GM03348 (cell line): ENCODE measurements at regions not wholly inside any gene's neighbourhood (a gene's known extent, or its start where the extent isn't known, plus 50 kb on each side); places are given as distances from the start of the nearest gene placed in this dataset.
"Not testable (repeated sequence)": the region's sequence is repeated elsewhere in the genome, so short reads cannot be mapped to it uniquely, and the experiment has no call there.

Source experiments
- DNase-seq: peaks from one replicate; pipeline ENCODE4 v3.0.0; 2012; ENCODE audit warnings: low spot score

- peak; percentile 37 for DNase-seq
These were observed 74.1 kb upstream of the SH3PXD2B start for GRCh38 chr5:172528440-172528839.

GRCh38 chr5:172527559-172527958 is 73.2 kb upstream of the SH3PXD2B start:
- DNase-seq: no peak

GRCh38 chr5:172525996-172526360 is 71.7 kb upstream of the SH3PXD2B start:
- DNase-seq: no peak

GRCh38 chr5:172525307-172525995 is 71.1 kb upstream of the SH3PXD2B start:
- DNase-seq: no peak

GRCh38 chr5:172524573-172525021 is 70.3 kb upstream of the SH3PXD2B start:
- DNase-seq: peak; percentile 1

- no peak for DNase-seq
These were observed 68.9 kb upstream of the SH3PXD2B start for GRCh38 chr5:172523146-172523745.

GRCh38 chr5:172521338-172521932 is 67.1 kb upstream of the SH3PXD2B start:
- no peak for DNase-seq

- DNase-seq: no peak
These were observed 57.6 kb upstream of the SH3PXD2B start for GRCh38 chr5:172511952-172512351.

- DNase-seq: no peak
These were observed 55.1 kb upstream of the SH3PXD2B start for GRCh38 chr5:172509405-172509781.

- no peak for DNase-seq
These were observed 54.4 kb upstream of the SH3PXD2B start for GRCh38 chr5:172508471-172509404.

GRCh38 chr5:172507485-172507884 is 53.2 kb upstream of the SH3PXD2B start:
- not testable (repeated sequence) for DNase-seq

GRCh38 chr5:172506921-172507320 is 52.6 kb upstream of the SH3PXD2B start:
- no peak for DNase-seq

- DNase-seq: no peak
These were observed 51.9 kb upstream of the SH3PXD2B start for GRCh38 chr5:172506251-172506650.

- DNase-seq: no peak
These were observed 51.5 kb upstream of the SH3PXD2B start for GRCh38 chr5:172505845-172506244.

- DNase-seq: no peak
These were observed 51.1 kb upstream of the SH3PXD2B start for GRCh38 chr5:172505403-172505759.

GRCh38 chr5:172504701-172505402 is 50.5 kb upstream of the SH3PXD2B start:
- DNase-seq: no peak

GRCh38 chr5:172503925-172504700 is 49.8 kb upstream of the SH3PXD2B start:
- peak; percentile 33 for DNase-seq
